ENCODE measurements at regions not wholly inside any gene's neighbourhood (a gene's known extent, or its start where the extent isn't known, plus 50 kb on each side); places are given as distances from the start of the nearest gene placed in this dataset.

DNA sequence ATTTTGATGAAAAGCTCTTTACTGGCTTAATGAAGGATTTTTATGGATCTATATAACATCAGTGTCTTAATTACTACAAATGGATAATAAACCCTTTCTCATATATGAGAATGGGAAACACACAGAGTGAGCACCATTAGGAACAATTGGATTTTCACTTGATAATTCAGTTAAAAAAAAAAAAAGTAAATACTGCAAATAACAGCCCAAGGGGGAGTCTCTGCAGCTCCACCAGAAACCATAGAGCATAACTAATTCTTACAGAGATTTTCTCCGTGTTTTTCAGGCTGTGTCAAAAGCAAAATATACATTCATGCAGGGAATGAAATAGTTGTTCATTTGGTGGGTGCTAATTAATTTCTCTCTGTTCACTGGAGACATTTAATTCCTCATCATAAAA lies 125.3 kb downstream of the EBLN2 start:
- ATAC-seq (no peak), DNase-seq (ENCODE audit: extremely low read depth in 1 of 4, low spot score in 3 of 4) (no peak), FAIRE-seq (no peak)
- Histone ChIP-seq H3K4me1 (replicated peaks in 1 of 2; ENCODE audit: control insufficient read depth in 2 of 2, insufficient read depth in 2 of 2, low read length in 2 of 2) (no peaks in the 10 kb centered on the region), H3K9ac (ENCODE audit: insufficient read depth in 1 of 2, low read depth in 2 of 2, low read length in 2 of 2) (no peak overlapping the region), H3K36me3 (ENCODE audit: control insufficient read depth, insufficient read depth, low read length) (no peaks in the 10 kb centered on the region), H3K79me2 (ENCODE audit: control insufficient read depth, insufficient read depth, low read length) (no peaks in the 10 kb centered on the region), H4K20me1 (replicated peaks; ENCODE audit: control insufficient read depth, insufficient read depth, low read length) (no peaks in the 10 kb centered on the region), H3K4me2 (ENCODE audit: insufficient read depth, low read length) (no peak overlapping the region), H3K9me3 (replicated peaks; ENCODE audit: control insufficient read depth, insufficient read depth, low read depth, low read length) (no peaks in the 10 kb centered on the region), H3K9me1 (ENCODE audit: control insufficient read depth, insufficient read depth, low read length) (no peaks in the 10 kb centered on the region), H3K27me3 (ENCODE audit: control insufficient read depth in 2 of 2, insufficient read depth in 2 of 2, low read length in 2 of 2) (peaks cover 0 to 7% of the 10 kb centered on the region in 2 experiments; a peak in 3 of 5 replicates), H3K4me3 (no peak overlapping the region), H2AFZ (ENCODE audit: low read depth, low read length) (no peak overlapping the region), H3K27ac (ENCODE audit: extremely low read depth, low read depth, low read length) (no peak overlapping the region)
- ChIA-PET CTCF (ENCODE audit: low intra/inter-chr PET ratio) (no interaction called here), POLR2A (no interaction called here)
- BruUV-seq (replicated peaks) = no TSS peak
- in situ Hi-C loops (cut with MboI) (no loop called here), intact Hi-C loops (cut with micrococcal nuclease) (no loop called here)
- WGBS (ENCODE audit: insufficient coverage, low coverage, missing lambda C conversion rate) = 0% methylated on average over 1 of the region's 1 CpG
- TF ChIP-seq, protein P1, sequence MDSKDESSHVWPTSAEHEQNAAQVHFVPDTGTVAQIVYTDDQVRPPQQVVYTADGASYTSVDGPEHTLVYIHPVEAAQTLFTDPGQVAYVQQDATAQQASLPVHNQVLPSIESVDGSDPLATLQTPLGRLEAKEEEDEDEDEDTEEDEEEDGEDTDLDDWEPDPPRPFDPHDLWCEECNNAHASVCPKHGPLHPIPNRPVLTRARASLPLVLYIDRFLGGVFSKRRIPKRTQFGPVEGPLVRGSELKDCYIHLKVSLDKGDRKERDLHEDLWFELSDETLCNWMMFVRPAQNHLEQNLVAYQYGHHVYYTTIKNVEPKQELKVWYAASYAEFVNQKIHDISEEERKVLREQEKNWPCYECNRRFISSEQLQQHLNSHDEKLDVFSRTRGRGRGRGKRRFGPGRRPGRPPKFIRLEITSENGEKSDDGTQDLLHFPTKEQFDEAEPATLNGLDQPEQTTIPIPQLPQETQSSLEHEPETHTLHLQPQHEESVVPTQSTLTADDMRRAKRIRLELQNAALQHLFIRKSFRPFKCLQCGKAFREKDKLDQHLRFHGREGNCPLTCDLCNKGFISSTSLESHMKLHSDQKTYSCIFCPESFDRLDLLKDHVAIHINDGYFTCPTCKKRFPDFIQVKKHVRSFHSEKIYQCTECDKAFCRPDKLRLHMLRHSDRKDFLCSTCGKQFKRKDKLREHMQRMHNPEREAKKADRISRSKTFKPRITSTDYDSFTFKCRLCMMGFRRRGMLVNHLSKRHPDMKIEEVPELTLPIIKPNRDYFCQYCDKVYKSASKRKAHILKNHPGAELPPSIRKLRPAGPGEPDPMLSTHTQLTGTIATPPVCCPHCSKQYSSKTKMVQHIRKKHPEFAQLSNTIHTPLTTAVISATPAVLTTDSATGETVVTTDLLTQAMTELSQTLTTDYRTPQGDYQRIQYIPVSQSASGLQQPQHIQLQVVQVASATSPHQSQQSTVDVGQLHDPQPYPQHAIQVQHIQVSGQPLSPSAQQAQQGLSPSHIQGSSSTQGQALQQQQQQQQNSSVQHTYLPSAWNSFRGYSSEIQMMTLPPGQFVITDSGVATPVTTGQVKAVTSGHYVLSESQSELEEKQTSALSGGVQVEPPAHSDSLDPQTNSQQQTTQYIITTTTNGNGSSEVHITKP (IDR thresholded peaks at IDR 0.05; ENCODE audit: partially characterized antibody) = no peak
- no peak for TF ChIP-seq L3MBTL2 (IDR thresholded peaks at IDR 0.05)
- TF ChIP-seq XRCC4 (IDR thresholded peaks at IDR 0.05; ENCODE audit: extremely low read depth, insufficient read depth, insufficient read length) = no peak
- no peak for TF ChIP-seq FOXP1 (CRISPR knock-in tag; IDR thresholded peaks at IDR 0.05)
- no peak for TF ChIP-seq HDAC6 (IDR thresholded peaks at IDR 0.05; ENCODE audit: low read depth, low read length)
- TF ChIP-seq, protein P2, sequence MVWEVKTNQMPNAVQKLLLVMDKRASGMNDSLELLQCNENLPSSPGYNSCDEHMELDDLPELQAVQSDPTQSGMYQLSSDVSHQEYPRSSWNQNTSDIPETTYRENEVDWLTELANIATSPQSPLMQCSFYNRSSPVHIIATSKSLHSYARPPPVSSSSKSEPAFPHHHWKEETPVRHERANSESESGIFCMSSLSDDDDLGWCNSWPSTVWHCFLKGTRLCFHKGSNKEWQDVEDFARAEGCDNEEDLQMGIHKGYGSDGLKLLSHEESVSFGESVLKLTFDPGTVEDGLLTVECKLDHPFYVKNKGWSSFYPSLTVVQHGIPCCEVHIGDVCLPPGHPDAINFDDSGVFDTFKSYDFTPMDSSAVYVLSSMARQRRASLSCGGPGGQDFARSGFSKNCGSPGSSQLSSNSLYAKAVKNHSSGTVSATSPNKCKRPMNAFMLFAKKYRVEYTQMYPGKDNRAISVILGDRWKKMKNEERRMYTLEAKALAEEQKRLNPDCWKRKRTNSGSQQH (CRISPR knock-in tag; IDR thresholded peaks at IDR 0.05) = no peak
- no peak for TF ChIP-seq TEAD4 (IDR thresholded peaks at IDR 0.05; ENCODE audit: low read length)
- TF ChIP-seq TEAD4 (CRISPR knock-in tag; IDR thresholded peaks at IDR 0.05; ENCODE audit: borderline replicate concordance) = no peak
- TF ChIP-seq, protein P3, sequence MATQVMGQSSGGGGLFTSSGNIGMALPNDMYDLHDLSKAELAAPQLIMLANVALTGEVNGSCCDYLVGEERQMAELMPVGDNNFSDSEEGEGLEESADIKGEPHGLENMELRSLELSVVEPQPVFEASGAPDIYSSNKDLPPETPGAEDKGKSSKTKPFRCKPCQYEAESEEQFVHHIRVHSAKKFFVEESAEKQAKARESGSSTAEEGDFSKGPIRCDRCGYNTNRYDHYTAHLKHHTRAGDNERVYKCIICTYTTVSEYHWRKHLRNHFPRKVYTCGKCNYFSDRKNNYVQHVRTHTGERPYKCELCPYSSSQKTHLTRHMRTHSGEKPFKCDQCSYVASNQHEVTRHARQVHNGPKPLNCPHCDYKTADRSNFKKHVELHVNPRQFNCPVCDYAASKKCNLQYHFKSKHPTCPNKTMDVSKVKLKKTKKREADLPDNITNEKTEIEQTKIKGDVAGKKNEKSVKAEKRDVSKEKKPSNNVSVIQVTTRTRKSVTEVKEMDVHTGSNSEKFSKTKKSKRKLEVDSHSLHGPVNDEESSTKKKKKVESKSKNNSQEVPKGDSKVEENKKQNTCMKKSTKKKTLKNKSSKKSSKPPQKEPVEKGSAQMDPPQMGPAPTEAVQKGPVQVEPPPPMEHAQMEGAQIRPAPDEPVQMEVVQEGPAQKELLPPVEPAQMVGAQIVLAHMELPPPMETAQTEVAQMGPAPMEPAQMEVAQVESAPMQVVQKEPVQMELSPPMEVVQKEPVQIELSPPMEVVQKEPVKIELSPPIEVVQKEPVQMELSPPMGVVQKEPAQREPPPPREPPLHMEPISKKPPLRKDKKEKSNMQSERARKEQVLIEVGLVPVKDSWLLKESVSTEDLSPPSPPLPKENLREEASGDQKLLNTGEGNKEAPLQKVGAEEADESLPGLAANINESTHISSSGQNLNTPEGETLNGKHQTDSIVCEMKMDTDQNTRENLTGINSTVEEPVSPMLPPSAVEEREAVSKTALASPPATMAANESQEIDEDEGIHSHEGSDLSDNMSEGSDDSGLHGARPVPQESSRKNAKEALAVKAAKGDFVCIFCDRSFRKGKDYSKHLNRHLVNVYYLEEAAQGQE (IDR thresholded peaks at IDR 0.05; ENCODE audit: borderline replicate concordance) = no peak
- TF ChIP-seq, protein P3 (CRISPR knock-in tag; IDR thresholded peaks at IDR 0.05; ENCODE audit: low read depth) = no peak

All from K562 (cell line).